ENCODE measurements at regions not wholly inside any gene's neighbourhood (a gene's known extent, or its start where the extent isn't known, plus 50 kb on each side); places are given as distances from the start of the nearest gene placed in this dataset.

DNA sequence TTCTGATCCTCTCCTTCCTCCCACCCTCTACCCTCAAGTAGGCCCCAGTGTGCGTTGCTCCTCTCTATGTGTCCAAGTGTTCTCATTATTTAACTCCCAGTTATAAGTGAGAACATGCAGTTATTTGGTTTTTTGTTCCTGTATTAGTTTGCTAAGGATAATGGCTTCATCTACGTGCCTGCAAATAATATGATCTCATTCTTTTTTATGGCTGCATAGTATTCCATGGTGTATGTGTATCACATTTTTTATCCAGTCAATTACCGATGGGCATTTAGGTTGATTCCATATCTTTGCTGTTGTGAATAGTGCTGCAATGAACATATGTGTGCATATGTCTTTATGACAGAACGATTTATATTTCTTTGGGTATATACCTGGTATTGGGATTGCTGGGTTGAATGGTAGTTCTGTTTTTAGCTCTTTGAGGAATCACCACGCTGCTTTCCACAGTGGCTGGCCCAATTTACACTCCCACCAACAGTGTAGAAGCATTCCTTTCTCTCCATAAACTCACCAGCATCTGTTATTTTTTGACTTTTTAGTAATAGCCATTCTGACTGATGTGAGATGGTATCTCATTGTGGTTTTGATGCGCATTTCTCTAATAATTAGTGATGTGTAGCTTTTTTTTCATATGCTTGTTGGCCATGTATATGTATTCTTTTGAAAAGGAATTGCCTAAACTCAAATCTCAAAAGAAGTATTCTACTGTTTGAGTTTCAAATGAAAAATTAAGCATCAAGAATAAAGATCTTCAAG lies 116.9 kb downstream of the ETS2 start:
- no peak for DNase-seq (ENCODE audit: low spot score)
- TF ChIP-seq, protein P1, sequence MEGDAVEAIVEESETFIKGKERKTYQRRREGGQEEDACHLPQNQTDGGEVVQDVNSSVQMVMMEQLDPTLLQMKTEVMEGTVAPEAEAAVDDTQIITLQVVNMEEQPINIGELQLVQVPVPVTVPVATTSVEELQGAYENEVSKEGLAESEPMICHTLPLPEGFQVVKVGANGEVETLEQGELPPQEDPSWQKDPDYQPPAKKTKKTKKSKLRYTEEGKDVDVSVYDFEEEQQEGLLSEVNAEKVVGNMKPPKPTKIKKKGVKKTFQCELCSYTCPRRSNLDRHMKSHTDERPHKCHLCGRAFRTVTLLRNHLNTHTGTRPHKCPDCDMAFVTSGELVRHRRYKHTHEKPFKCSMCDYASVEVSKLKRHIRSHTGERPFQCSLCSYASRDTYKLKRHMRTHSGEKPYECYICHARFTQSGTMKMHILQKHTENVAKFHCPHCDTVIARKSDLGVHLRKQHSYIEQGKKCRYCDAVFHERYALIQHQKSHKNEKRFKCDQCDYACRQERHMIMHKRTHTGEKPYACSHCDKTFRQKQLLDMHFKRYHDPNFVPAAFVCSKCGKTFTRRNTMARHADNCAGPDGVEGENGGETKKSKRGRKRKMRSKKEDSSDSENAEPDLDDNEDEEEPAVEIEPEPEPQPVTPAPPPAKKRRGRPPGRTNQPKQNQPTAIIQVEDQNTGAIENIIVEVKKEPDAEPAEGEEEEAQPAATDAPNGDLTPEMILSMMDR (IDR thresholded peaks at IDR 0.05; ENCODE audit: extremely low read depth, missing control alignments), result no peak

DNA sequence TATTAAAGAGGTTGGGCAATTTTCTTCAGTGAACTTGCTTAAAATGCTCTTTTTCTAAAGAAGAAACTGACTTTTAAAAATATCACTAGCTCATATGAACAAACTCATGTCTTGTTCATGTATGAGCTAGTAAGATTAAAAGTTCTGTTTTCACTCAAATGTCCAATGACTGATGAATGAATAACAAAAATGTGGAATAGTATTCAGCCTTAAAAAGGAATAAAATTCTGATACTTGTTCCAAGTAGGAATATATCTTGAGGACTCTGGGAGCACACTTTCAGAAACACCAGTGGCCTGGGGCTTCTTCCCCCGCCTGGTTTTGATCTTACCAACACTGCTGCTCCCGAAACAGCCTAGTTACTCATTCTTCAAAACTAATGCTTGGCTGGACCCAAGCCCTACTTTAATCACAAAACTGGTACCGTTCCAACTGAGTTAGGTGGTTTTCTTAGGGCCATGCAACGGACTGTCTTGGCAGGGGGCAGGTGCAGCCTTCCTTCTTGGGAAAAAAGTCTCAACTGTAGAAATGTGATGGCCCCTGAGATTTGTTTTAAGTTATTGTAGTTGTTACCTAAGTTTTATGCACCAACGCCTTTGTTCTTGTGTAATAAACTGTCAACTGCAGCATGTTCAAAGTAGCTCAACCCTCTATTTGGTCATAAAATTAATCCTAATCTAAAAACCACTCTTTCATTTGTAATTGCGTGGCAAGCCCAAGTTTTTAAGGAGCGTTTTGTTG lies 116.0 kb downstream of the ETS2 start:
- TF ChIP-seq, protein P1 (IDR thresholded peaks at IDR 0.05; ENCODE audit: extremely low read depth, missing control alignments), result no peak
- no peak for DNase-seq (ENCODE audit: low spot score)

DNA sequence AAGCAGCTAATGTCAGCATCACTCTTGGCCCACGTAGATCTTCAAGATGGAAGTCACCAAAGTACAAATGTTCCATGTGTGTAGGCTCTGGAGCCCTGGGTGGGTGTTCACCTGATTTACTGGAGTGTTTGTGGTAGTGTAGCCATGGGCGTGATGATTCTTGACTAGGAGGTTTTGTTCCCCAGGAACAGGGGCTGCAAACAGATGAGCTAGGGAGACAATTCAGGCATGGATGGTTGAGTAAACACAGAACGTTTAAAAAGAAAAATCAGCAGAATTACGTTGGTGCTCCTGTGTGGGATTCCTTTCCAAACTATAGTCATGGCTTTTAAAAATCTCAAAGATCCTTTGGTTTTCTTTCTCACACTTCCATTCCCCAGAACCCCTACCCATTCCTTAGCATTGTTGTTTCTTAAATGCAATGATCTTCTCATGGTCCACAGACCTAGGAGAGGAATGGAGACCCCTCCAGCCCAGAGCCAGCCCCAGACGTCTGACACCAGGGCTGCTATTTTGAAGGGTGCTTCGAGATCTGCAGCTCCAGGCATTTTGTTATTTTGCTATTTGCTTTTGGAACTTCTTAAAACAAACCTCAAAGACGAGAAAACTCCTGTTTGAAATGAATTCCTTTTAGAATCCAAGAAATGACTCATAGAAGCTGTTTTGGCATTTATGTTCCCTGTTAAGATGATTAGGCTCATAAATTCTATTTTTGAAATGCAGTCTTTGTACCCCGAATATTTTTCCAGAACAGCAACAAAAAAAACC lies 115.1 kb downstream of the ETS2 start:
- DNase-seq (ENCODE audit: low spot score), result no peak
- TF ChIP-seq, protein P1 (IDR thresholded peaks at IDR 0.05; ENCODE audit: extremely low read depth, missing control alignments), result no peak

DNA sequence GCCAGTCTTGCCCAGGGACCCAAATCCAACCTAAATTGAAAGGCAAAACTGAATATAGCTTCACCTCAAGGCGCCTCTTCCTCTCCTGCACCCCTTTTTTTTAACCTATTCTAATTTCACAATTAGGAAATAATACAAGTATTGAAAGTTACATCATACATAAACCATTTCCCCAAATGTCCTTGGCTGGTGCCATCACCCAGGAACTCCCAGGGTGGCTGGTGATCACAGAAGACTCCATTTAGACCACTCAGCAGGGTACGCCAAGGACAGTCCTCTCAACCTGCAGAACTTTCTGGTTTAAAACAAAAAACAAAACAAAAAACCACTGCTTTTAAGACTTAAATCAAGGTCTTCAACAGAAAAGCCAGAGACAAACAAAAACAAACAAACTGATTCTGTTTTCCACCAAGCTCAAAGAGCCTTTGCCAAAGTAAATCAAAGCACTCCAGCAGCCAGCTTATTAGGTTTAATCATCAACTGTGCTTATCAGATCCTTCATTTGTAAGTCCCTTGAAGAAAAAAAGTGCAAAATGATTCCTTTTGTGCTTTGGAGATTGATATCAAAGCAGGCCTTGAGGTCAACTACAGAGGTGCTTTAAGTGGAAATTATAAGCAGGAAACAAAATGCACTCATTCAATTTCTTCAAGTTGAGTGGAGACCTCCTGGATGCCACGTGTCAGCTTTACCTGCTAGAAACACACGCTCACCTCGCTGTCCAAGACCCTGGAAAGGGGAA lies 113.0 kb downstream of the ETS2 start:
- no peak for DNase-seq (ENCODE audit: low spot score)
- TF ChIP-seq, protein P1 (IDR thresholded peaks at IDR 0.05; ENCODE audit: extremely low read depth, missing control alignments), result no peak

DNA sequence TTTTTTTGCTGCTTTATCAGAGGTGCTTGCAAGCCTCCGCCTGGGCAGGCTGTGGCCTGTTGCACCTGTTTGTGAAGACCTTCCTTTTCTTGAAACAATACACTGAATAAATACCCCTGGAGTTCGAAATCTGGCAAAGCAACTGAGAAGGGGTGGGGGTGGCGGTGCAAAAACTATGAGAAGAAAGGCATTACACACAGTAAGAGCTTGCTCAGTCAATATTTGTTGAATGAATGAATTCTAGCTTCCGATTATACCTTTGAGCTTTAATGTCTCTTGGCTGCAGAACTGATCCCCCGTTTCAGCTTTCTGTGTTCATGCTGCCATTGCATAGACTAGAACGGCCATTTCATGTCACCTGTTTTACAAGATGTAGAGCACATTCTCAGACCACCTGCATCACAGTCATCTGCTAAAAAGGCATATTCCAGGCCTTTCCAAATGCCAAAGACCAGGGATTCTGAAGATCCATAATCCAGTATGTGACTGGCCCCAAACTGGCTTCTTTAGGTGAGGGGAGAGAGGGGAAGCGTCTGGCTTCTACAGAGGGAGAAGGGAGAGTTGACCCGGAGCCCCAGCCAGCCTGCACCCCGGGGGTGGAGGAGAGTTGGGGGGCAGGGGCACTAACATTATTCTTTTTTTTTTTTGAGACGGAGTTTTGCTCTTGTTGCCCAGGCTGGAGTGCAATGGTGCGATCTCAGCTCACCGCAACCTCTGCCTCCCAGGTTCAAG lies 111.5 kb downstream of the ETS2 start:
- no peak for DNase-seq (ENCODE audit: low spot score)
- TF ChIP-seq, protein P1 (IDR thresholded peaks at IDR 0.05; ENCODE audit: extremely low read depth, missing control alignments), result no peak

DNA sequence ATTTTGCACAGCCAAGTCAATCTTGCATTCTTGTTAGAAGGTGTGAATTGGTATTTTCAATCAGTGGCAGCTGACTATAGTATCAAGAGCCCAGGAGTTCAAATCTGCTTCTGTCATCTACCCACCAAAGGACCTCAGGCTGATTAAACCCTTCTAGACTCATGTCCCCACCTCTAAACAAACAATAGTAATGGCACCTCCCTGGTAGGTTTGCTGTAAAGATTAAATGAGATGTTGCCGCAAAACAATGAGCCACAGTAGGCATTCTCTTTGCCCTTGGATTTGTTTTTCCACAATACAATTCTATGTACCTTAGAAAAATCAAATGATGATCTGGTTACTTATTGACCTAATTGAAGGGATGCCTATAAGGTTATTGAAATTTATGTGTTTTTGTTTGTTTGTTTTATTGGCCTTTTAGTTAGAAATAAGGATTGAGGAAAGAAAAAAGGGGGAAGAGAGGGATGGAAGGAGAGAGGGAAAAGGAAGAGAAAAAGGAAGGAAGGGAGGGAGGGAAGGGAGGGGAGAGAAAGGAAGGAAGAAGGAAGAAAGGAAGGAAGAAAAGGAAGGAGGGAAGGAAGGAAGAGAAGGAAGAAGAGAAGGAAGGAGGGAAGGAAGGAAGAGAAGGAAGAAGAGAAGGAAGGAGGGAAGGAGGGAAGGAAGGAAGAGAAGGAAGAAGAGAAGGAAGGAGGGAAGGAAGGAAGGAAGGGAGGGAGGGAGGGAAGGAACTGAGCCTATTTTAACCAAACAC lies 110.7 kb downstream of the ETS2 start:
- no peak for DNase-seq (ENCODE audit: low spot score)
- TF ChIP-seq, protein P1 (IDR thresholded peaks at IDR 0.05; ENCODE audit: extremely low read depth, missing control alignments), result no peak
